ENCODE measurements at regions not wholly inside any gene's neighbourhood (a gene's known extent, or its start where the extent isn't known, plus 50 kb on each side); places are given as distances from the start of the nearest gene placed in this dataset.
"Not testable (repeated sequence)": the region's sequence is repeated elsewhere in the genome, so short reads cannot be mapped to it uniquely, and the experiment has no call there.

DNA sequence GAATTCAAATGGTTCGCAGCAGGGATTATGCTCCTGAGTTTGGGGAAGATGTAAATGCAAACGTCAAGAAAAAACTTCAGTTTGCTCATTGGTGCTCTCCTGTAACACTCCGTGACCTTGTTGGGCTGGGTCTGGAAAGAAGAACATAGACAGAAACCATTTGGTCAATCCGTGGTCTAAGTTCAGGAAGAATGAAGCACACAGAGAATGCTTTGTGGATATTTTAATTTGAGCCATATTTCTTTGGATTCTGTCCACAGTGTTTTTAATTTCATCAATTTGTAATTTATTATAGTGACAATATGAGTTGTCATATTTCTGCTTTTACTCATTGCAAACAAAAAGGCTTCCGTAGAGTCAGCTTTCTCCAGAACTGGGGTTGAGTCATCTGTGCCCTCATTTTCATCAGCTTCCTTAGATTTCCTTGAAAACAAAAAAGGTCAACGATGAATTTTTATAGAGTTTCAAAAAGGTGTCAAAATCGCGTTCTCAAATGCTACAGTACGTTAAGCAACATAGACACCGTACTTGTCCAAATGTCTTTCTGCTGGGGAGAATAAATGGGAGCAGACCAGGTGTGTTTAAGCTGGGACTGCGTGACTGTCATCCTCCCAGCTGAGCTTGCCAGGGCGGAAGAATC lies 606.4 kb downstream of the RNF144A start:
- no peak for DNase-seq (ENCODE audit: low spot score)

DNA sequence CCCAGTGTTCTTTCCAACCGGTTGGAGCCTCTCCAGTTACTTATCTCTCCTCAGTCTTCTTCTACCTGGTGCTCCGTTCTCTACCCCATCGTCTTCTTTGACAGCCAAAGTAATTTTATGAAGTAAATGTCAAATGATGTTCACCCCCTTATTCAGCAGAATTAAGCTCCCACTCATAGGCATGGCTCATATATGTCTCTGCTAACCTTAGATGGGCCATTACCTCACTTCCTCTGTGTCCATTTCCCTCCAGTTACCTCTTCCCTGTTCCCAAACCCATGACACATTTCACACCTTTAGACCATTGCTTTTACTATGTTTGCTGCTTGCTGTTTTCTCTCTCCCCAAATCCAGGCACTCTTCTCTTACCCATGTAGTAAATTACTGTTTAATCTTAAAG lies 607.0 kb downstream of the RNF144A start:
- no peak for DNase-seq (ENCODE audit: low spot score)

DNA sequence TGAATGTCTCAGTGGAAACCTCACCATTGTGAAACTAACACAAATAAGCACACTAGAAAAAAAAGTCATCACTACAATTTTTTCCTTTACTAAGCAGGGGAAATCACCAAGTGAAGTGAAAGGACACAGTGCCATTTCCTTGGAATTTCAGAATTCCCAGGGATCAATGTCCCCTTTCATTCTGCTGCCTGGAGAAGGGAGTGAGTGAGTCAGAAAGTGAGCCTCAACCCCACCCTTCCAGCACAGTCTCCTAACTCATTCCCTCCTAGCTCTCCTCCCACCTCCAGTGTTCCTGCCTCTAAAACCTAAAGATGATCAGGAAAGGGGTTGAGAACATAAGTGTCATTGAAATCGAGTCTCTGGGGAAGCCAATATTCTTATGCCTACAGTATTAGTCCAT lies 608.5 kb downstream of the RNF144A start:
- no peak for DNase-seq (ENCODE audit: low spot score)

DNA sequence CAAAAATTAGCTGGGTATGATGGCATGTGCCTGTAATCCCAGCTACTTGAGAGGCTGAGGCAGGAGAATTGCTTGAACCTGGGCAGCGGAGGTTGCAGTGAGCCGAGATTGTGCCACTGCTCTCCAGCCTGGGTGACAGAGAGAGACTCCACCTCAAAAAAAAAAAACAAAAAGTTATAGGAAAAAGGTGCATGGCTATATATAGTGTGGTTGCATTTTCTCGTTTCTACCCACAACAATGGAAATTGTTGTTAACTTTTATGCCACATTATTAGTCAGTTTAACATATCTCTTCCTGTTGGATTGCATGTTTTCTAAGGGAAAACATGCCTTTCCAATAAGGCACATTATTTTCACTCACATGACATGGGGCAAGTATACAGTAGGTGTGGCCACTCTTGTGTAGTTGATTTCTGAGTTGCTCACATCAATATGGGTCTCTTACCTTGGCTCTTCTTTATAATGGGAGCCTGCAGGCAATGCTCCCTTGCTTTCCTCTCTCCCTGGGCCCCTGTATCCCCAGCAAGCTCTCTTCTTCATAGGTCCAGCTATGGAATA lies 610.0 kb downstream of the RNF144A start:
- no peak for DNase-seq (ENCODE audit: low spot score)

DNA sequence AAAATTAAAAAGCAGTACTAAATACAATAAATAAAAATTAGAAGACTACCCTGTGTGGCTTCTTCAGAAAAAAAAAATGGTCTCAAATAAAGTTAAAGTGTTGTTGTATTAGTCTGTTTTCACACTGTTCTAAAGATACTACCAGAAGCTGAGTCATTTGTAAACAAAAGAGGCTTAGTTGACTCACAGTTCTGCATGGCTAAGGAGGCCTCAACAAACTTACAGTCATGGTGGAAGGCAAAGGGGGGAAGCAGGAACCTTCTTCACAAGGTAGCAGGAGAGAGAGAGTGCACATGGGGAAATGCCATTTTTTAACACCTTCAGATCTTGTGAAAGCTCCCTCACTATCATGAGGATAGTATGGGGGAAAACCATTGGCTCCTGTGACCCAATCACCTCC lies 612.8 kb downstream of the RNF144A start:
- no peak for DNase-seq (ENCODE audit: low spot score)

DNA sequence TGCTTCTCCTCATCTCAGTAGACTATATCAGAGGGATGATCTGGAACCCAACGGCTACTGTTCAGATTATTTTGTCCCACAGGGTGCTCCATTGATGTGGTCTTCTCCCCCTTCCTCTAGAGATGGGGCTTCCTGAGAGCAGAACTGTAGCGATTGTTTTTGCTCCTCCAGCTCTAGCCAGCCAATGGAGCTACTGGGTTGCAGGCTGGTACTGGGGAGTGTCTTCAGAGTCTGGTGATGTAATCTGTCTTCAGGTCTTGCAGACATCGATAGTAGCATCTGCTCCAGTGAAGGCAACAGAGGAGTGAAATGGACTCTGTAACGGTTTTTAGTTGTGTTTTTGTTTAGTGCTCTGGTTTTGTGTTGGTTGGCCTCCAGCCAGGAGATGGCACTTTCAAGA lies 621.9 kb downstream of the RNF144A start:
- DNase-seq (ENCODE audit: low spot score), result no peak

DNA sequence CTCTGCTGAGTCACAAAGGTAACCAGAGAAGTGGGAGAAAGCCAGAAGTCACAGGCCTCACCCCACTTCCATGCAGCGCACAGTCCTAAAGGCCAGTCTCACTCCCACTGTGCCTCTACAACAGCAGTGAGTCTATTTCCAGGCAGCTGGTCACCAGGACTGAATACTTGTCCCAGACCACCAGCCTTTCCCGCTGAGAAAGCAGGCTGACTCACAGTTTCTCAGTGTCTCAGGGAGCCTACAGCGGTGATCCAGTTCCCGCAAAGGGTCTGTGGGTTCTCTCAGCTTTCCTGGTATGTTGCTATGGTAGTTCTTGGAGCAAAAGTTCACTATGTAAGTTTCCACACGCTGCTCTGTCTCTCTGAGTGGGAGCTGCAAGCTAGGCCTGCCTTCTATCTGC lies 622.5 kb downstream of the RNF144A start:
- DNase-seq (ENCODE audit: low spot score), result no peak

DNA sequence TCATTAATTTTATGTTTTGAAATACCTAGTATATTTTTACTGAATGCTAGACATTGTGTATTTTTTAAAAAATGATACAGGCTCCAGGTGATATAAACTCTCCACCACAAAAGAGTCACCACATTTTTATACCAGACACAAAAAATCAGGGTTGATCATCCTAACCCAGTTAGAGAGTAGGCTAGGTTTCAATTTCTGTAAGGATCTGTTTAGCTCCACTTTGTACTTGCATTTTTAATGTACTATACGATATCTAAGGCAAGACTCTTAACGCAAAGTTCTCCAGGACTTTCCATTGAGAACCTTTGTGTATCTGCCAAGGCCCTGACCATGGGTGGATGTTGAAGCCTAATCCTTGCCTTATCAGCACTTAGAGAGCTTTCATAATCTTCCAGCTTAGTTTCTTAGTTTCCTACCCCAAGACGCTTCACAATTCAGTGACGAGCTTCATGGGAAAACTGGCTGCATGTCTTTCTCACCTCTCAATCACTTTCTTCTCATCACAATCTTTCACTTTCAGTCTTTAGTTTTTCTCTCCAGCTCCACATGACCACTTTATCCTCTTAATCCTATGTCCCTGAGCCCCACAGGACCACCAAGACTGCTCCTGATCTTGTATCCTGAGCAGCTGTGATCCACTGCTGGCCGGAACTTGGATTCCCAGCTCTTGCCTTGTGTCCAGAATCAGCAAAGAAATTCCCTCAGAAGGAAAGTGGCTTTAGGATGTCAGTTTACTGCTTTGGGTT lies 635.8 kb downstream of the RNF144A start:
- DNase-seq (ENCODE audit: low spot score), result no peak

DNA sequence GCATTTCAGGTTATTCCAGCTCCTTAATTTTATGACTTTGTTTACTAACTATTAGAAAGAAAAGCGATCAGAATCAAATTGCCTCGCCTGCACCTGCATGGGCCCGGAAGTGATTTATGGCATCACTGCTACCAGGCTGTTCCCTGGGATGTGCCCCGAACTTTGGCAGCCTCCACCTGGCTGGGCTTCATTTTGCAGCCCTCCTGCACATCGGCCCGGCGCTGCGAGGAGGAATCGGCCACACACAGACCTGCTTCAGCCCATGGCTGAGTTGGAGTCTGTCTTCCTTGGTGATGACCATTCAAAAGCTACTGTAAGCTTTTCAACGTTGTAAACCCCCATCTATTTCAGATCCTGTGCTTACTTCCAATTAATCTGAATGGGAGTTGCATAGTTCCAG lies 638.0 kb downstream of the RNF144A start:
- no peak for DNase-seq (ENCODE audit: low spot score)

DNA sequence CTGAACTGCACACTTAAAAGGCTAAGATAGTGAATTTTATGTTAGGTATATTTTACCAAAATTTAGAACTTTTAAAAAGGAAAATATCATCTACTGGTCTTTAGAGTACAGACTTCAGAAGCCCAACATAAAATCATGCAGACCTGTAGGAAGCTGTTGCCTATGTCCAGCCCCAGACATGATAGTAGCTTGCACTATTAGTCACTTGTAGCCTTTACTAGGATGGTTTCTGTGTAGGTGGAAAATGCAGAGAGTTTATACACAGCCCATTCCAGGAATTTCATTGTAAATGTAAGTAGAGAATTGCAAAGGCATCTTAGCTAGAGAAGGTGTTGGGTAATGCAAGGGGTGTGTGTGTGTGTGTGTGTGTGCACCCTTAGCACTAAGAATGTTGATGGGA lies 640.2 kb downstream of the RNF144A start:
- DNase-seq (ENCODE audit: low spot score), result no peak

DNA sequence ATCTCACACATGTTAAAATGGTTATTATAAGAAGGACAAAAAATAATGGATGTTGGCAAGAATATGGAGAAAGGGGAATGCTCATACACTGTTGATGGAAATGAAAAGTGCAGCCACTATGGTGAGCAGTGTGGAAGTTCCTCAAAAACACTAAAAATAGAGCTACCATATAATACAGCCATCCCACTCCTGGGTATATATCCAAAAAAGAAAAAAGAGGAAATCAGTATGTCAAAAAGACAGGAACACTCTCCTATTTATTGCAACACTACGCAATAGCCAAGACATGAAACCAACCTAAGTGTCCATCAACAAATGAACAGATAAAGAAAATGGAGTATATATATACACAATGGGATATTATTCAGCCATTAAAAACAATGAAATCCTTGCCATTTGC lies 642.6 kb downstream of the RNF144A start:
- DNase-seq (ENCODE audit: low spot score), result no peak

DNA sequence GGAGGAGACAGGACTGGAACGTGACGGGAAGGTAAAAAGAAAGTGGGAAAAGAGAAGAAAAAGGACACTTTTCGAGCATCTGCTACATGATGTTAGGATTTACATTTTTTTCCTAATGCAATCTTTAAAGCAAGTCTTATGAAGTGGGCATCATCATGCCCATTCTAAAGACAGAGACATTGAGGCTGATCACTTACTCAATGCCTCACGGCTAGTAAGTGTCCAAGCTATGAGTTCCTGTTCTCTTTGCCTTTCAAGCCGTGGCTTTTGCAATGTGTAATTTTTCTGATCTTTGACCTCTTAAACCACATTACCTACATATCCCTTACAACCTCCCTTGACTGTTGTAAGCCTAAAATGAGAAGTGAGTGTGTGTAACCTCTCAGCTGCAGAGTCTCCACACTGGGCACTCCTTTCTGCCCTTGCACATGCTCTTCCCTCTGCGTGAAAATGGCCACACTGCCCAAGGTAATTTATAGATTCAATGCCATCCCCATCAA lies 649.2 kb downstream of the RNF144A start:
- DNase-seq (ENCODE audit: low spot score), result no peak

DNA sequence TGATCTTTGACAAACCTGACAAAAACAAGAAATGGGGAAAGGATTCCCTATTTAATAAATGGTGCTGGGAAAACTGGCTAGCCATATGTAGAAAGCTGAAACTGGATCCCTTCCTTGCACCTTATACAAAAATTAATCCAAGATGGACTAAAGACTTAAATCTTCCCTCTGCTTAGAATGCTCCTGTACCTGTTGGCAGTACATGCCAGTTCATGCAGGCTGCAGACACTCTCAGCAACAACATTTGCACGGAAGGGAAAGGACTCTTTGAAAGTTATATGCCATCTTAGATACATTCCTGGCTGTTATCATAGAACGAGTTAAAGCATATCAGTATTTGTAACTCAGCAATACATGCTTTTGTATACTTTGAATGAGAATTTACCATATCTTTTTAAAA lies 649.9 kb downstream of the RNF144A start:
- DNase-seq (ENCODE audit: low spot score), result not testable (repeated sequence)

DNA sequence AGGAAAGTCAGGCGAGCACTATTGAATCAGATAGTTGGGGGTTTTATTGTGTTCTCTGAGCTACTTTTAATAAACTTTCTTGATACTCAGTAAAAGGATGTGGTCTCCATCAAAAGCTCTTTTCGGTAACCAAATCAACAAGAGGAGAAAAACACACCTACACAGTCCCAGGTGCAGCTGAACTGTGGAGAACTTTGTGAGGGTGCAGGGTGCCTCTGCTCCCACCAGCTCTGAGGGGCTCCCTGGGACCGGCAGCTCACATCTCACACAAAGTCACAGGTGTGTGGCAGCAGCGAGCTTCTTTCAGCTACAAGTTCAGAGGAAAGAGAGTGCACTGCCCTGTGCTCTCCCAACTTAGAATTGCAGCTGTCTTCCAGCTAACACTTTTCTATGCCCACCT lies 650.4 kb downstream of the RNF144A start:
- no peak for DNase-seq (ENCODE audit: low spot score)

DNA sequence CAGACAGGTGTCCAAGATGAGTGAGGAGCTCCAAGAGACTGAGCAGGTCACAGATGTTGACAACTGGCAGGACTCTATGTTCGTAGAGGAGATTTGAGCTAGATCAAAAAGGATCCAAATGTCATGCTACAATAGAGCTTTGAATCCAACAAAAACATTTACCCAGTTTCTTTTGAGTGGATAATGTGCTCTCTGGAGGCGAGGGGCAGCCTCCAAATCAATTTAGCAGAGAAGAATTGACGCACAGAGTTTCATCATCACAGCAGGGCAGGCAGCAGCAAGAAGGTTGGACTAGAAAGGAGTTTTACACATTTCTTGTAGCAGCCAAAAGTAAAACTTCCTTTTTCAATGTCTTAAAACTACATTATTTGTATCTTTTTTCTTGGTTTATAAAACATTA lies 653.0 kb downstream of the RNF144A start:
- DNase-seq (ENCODE audit: low spot score), result no peak

DNA sequence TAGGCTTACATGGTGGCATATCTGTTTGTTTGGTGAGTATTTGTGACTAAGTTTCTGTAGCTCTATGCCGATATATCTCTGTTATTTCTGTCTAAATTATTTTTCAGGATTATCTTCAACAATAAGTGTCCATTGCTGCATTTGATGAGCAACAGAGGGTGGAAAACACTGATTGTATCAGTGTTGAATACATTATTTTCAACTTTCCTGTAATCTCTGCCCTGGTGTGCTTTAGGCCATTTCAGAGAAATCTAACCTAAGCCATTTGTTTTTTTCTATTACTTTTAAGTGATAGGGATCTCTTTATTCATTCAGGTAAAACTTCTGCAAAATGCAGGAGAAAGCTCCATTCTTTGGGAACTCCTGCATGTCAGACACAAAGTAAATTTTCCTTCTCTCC lies 654.5 kb downstream of the RNF144A start:
- DNase-seq (ENCODE audit: low spot score), result no peak

DNA sequence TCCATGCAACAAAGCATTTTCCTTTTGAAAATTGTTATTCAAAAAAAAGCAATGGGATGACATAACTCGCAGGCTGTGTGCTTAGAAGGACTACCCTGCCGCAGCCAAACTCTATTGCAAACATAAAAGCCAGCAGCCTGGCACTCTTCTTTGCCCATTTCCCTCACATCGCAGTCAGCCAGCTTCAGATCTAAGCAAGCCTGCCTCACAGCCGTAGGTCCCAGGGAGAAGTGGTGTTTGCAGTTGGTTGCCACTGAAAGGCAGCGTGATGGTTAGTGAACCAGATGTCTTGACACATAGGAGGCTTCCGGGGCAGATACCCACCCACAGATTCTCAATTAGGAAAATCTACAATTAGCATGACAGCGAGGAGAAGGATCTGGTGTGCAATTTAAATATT lies 655.2 kb downstream of the RNF144A start:
- no peak for DNase-seq (ENCODE audit: low spot score)

DNA sequence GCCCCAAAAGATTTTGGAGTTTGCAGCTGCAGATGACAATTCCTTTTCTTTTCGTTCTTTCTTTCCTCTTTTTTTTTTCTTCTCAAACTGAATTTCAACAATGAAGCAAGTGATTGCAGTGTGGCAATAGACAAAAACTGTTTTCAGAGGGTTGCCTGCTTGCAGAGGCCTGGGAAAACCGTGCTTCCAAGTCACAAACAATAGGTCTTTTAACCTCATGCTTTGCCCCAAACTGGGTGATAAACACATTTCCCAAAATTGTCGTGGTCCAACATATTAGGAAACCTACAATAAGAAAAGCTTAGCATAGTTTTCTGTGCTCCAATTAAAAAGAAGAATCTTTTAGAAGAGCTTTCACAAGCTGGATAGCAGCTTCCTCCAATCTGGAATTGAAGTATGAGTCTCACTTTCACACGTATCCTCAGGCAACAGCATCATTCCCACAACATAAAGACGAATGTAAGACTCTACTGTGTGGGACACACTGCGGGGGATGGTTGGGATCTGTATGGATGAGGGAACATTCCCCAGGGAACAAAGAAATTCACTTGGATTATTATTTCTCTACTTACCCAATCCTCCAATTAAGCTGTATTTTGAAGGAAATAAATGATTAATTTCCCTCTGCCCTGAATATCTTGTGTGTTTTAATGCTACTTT lies 656.1 kb downstream of the RNF144A start:
- no peak for DNase-seq (ENCODE audit: low spot score)

DNA sequence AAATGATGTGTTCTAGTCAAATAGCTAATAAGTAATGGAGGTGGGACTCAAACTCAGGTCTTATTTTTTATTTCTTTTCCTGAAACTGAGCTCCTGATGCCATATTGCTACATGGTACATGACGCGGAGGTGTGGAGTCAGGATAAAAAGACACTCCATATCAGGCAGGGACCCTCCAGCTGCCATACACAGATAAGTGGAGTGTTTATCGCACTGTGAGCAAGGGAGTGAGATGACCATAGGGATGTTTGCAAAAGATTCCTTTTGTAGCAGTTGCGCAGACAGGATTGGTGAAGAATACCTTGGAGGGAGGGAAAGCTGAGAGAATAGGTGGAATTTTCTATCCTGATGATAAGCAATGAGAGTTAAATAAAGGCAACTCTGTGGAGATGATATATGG lies 657.2 kb downstream of the RNF144A start:
- no peak for DNase-seq (ENCODE audit: low spot score)

DNA sequence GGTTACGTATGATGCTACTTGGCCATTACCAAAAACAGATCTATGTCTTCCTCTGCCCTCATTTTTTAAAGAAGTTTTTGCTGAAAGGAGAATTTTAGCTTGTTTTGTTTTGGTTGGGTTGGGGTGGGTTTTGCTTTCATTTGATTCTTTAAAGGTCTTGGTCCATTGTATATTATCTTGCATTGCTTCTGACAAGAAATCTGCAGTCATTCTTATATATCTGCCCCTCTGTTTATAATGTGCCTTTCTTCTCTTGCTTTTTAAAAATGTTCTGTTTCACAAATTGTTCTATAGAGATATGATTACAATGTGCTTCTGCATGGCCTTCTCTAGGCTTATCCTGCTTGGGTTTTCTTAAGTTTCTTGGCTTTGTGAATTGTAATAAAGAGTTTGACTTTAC lies 660.6 kb downstream of the RNF144A start:
- DNase-seq (ENCODE audit: low spot score), result no peak

DNA sequence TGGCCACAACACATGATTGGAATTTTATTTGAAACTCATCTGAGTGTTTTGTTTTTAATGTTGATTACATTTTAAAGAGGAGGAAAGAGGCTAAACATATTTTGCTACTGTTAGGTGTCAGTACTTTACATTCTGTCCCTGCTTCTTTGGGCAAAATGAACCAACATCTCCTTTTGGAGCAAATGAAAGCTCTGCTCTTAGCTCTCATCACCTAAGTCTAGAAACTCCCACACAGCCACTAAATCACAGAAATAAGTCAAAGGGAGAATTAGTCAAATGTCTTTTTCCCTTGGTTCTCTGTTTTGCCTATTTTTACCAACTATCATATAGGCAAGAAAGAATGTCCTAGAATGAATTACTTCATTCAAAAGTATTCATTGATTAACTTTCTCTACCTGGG lies 666.8 kb downstream of the RNF144A start:
- DNase-seq (ENCODE audit: low spot score), result no peak

DNA sequence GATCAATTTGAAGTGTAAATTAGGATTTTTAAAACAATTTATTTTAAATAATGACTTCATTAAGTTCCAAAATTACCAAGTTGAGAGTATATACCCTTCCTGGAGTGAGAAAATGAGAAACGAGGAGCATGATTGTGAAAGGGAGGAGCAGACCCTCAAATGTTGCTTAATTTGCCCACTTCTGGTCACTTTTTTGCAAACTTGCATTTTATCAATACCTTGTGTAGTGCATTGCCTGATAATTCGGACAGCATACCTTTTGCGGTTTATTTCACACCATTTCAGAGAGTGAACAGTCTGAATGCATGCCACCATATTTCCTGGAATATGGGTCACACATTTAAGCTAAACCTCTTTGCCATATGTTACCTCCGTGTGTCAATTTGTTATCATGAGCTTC lies 669.7 kb downstream of the RNF144A start:
- no peak for DNase-seq (ENCODE audit: low spot score)

DNA sequence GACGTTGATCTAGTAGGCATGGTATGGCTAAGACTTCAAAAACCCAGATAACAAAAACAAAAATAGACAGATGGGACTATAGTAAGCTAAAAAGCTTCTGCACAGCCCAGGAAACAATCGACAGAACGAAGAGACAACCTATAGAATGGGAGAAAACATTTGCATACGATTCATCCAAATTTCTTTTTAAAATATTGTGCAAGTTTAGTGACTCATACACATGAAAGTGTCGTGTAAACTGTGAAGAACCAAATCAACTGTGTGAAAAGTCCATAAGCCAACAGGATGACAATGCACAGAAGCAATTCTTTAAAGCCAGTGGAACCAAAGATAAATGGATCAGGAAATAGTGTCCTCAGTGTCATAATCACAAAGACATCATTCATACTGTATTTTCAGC lies 671.1 kb downstream of the RNF144A start:
- no peak for DNase-seq (ENCODE audit: low spot score)

All from SK-N-DZ (cell line).